Activated CD4-positive, alpha-beta T cell treated with anti-CD3 and anti-CD28 coated beads for 24 hours (primary cell): ENCODE measurements at regions not wholly inside any gene's neighbourhood (a gene's known extent, or its start where the extent isn't known, plus 50 kb on each side); places are given as distances from the start of the nearest gene placed in this dataset.
"Not testable (repeated sequence)": the region's sequence is repeated elsewhere in the genome, so short reads cannot be mapped to it uniquely, and the experiment has no call there.

ENCODE experiments used
- DNase-seq, 2 donors: peaks; one replicate each; pipeline ENCODE4 v3.0.0-alpha.2; 2020; ENCODE audit warnings: low read depth in 2 of 2

- DNase-seq: not testable (repeated sequence)
Observed at GRCh38 chr16:33583702-33584101, 124.3 kb downstream of the TP53TG3F start.

GRCh38 chr16:33588589-33588988 is 129.2 kb downstream of the TP53TG3F start:
- DNase-seq: not testable (repeated sequence)

- not testable (repeated sequence) for DNase-seq
Observed at GRCh38 chr16:33593344-33593743, 133.9 kb downstream of the TP53TG3F start.

- DNase-seq: not testable (repeated sequence)
Observed at GRCh38 chr16:33595074-33595473, 135.7 kb downstream of the TP53TG3F start.

GRCh38 chr16:33601029-33601428 is 141.6 kb downstream of the TP53TG3F start:
- DNase-seq: not testable (repeated sequence)

GRCh38 chr16:33623535-33624077 is 164.2 kb downstream of the TP53TG3F start:
- not testable (repeated sequence) for DNase-seq

GRCh38 chr16:33628895-33629294 is 169.5 kb downstream of the TP53TG3F start:
- DNase-seq: not testable (repeated sequence)

- not testable (repeated sequence) for DNase-seq
Observed at GRCh38 chr16:33631713-33632112, 172.3 kb downstream of the TP53TG3F start.

- DNase-seq: not testable (repeated sequence)
Observed at GRCh38 chr16:33634057-33634456, 174.6 kb downstream of the TP53TG3F start.

- not testable (repeated sequence) for DNase-seq
Observed at GRCh38 chr16:33636760-33637159, 177.3 kb downstream of the TP53TG3F start.

- DNase-seq: not testable (repeated sequence)
Observed at GRCh38 chr16:33643270-33643669, 183.9 kb downstream of the TP53TG3F start.

GRCh38 chr16:33643698-33644381 is 184.4 kb downstream of the TP53TG3F start:
- DNase-seq: not testable (repeated sequence)

- not testable (repeated sequence) for DNase-seq
Observed at GRCh38 chr16:33646386-33646785, 187.0 kb downstream of the TP53TG3F start.

GRCh38 chr16:33655756-33656155 is 196.3 kb downstream of the TP53TG3F start:
- DNase-seq: not testable (repeated sequence)

- DNase-seq: not testable (repeated sequence)
Observed at GRCh38 chr16:33656394-33656793, 197.0 kb downstream of the TP53TG3F start.

- not testable (repeated sequence) for DNase-seq
Observed at GRCh38 chr16:33657717-33658116, 198.3 kb downstream of the TP53TG3F start.

GRCh38 chr16:33680791-33681190 is 221.4 kb downstream of the TP53TG3F start:
- not testable (repeated sequence) for DNase-seq

- not testable (repeated sequence) for DNase-seq
Observed at GRCh38 chr16:33700320-33700719, 240.9 kb downstream of the TP53TG3F start.

- DNase-seq: not testable (repeated sequence)
Observed at GRCh38 chr16:33706845-33707590, 247.6 kb downstream of the TP53TG3F start.

GRCh38 chr16:33707591-33707934 is 248.2 kb downstream of the TP53TG3F start:
- DNase-seq: not testable (repeated sequence)

- DNase-seq: not testable (repeated sequence)
Observed at GRCh38 chr16:33709856-33710695, 250.7 kb downstream of the TP53TG3F start.

- DNase-seq: not testable (repeated sequence)
Observed at GRCh38 chr16:33710696-33711087, 251.3 kb downstream of the TP53TG3F start.
